GM18502 (cell line): ENCODE measurements at regions not wholly inside any gene's neighbourhood (a gene's known extent, or its start where the extent isn't known, plus 50 kb on each side); places are given as distances from the start of the nearest gene placed in this dataset.
"Not testable (repeated sequence)": the region's sequence is repeated elsewhere in the genome, so short reads cannot be mapped to it uniquely, and the experiment has no call there.

Source experiments
- ATAC-seq: cut with Tn5 transposase; IDR thresholded peaks from one replicate; pipeline ENCODE4 v1.9.1; 2021; ENCODE audit warnings: mild to moderate bottlenecking; ENCODE audit not compliant: unreplicated experiment, poor library complexity

GRCh38 chr18:30485078-30485477, 557.5 kb downstream of the DSC3 start:
- ATAC-seq = no peak

GRCh38 chr18:30481871-30482270, 560.7 kb downstream of the DSC3 start:
- no peak for ATAC-seq

DNA sequence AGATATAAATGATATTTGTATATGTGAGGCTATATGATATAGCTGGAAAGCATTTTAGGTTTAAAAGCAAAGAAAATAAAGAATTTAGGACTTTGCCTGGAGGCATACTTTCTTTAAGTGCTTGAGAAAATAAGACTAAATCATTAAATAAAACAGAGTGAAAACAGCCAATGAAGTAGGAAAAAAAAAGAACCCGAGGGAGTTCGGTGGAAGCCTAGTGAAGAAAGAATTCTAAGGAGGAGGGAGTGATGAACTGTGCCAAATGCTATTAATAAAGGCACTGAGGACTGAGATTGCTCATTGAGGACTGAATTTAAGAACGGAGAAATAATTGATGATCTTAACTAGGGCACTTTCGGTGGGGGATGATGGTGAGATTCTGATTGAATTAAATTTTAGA, 573.5 kb downstream of the DSC3 start:
- no peak for ATAC-seq

- no peak for ATAC-seq
Measured at GRCh38 chr18:30465096-30465495, 577.4 kb downstream of the DSC3 start.

- ATAC-seq = no peak
Measured at GRCh38 chr18:30457156-30457555, 585.4 kb downstream of the DSC3 start.

GRCh38 chr18:30455741-30456140, 586.8 kb downstream of the DSC3 start:
- ATAC-seq = no peak

- no peak for ATAC-seq
Measured at GRCh38 chr18:30454920-30455319, 587.6 kb downstream of the DSC3 start.

DNA sequence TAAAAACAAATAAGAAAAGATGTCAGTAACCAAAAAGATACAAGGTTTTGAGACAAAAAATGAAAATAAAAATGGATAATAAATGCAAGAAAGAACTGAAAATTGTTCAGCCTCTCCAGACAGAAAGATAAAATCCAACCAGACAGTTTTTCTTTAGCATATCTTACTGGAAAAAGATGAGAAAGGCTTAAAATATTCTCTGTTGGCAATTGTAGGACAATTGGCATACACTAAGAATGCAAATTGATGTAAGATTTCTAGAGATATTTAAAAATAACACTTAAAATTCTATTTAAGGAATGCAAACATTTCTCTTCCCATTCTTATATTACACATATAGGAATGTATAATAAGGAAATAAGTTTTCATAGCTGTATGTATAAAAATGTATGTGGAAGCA, 590.6 kb downstream of the DSC3 start:
- ATAC-seq = no peak

DNA sequence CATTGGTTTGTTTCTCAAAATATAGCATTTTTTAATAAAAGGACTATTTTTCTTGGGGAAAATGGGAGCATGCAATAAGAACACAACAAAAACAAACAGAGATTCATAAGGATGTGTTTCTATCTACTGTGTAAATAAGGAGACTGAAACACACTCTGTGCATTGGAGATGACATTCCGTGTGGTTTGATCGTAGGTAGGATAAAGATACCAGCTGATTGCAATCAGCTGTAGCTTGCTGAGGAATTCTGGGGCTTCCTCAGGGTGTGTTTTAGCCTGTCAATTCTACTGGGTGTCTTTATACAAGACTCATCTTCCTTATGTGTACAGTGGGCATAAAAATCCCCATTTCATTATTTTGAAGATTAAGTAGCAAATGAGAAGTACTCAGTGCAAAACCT, 591.6 kb downstream of the DSC3 start:
- ATAC-seq = no peak

GRCh38 chr18:30446605-30447004, 595.9 kb downstream of the DSC3 start:
- no peak for ATAC-seq

- no peak for ATAC-seq
Measured at GRCh38 chr18:30444544-30444943, 598.0 kb downstream of the DSC3 start.

DNA sequence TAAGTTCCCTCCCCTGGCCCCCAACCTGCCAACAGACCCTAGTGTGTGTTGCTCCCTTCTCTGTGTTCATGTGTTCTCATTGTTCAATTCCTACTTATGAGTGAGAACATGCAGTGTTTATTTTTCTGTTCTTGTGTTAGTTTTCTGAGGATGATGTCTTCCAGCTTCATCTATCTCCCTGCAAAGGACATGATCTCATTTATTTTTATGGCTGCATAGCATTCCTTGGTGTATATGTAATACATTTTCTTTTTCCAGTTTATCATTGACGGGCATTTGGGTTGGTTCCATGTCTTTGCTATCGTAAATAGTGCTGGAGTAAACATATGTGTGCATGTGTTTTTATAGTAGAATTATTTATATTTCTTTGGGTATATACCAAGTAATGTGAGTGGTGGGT, 602.2 kb downstream of the DSC3 start:
- no peak for ATAC-seq

DNA sequence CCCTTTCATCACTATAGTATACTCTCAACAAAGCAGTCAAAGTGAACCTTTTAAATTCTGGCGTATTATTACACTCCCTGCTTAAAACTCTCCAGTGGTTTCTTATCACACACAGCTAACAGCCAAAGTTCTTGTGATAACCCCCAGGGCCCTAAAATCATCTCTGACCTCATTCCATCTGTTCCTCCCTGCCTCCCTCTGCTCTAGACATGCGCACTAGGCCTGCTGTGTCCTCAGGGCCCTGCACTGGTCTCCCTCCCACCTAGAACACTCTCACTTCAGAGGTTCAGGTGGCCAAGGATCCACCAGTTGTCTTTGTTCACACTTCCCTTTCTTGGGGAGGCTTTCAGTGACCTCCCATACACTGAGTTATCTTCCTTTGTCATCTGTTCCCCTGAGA, 603.4 kb downstream of the DSC3 start:
- no peak for ATAC-seq

DNA sequence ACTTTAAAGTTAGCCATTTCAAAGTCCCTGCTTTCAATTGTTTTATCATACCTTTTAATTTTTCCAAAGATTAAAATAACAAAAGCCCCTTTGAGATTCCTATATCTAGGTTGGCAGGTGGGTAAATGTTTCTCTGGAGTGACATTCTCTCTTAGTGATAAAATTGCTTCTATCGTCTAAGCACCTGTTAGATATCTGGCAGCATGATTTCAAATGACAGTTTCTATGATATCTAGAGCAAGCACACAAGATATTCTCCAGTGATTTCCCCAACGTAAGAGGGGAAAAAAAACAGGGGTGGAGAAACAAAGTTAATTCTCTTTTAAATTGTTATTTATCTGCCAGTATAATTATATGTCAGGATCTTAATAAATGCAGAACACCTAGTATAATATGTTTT, 610.2 kb downstream of the DSC3 start:
- no peak for ATAC-seq

DNA sequence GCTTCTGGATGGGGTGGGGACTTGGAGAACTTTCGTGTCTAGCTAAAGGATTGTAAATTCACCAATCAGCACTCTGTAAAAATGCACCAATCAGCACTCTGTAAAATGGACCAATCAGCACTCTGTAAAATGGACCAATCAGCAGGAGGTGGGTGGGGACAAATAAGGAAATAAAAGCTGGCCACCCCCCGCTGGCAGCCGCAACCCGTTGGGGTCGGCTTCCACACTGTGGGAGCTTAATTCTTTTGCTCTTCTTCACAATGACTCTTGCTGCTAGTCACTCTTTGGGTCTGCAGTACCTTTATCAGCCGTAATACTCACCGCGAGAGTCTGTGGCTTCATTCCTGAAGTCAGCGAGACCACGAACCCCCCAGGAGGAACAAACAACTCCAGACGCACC, 623.1 kb downstream of the DSC3 start:
- not testable (repeated sequence) for ATAC-seq

DNA sequence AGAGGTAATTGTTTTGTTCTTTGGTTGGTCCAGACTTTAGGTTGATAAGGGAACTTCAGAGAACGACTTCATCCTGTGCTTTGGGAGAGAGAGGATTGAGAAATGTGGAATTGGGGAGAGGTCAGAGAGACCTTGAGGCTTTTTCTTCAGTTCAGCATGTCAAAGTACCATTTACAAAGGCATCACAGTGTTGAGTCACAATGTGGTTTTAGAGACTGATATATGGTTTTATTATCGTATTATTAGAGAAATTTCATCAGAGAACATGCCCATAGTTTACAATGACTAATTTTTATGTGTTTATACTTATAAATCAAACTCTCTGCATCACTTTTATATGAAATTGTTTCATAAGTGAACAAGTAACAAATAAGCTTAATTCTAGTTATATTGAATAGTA, 626.6 kb downstream of the DSC3 start:
- no peak for ATAC-seq

GRCh38 chr18:30409120-30409519, 633.4 kb downstream of the DSC3 start:
- no peak for ATAC-seq

GRCh38 chr18:30406728-30407127, 635.8 kb downstream of the DSC3 start:
- ATAC-seq = no peak

- no peak for ATAC-seq
Measured at GRCh38 chr18:30405038-30405437, 637.5 kb downstream of the DSC3 start.

- no peak for ATAC-seq
Measured at GRCh38 chr18:30404422-30404821, 638.1 kb downstream of the DSC3 start.

- no peak for ATAC-seq
Measured at GRCh38 chr18:30403278-30403677, 639.3 kb downstream of the DSC3 start.

- no peak for ATAC-seq
Measured at GRCh38 chr18:30387401-30387800, 655.1 kb downstream of the DSC3 start.

GRCh38 chr18:30386624-30387023, 655.9 kb downstream of the DSC3 start:
- ATAC-seq = no peak
